Progenitor cell of endocrine pancreas (in vitro differentiated cells): ENCODE measurements at regions not wholly inside any gene's neighbourhood (a gene's known extent, or its start where the extent isn't known, plus 50 kb on each side); places are given as distances from the start of the nearest gene placed in this dataset.

Experiments used
- DNase-seq: peaks from one replicate; pipeline ENCODE4 v3.0.0; 2021; ENCODE audit warnings: low spot score; ENCODE audit not compliant: unreplicated experiment
- H3K27ac Mint-ChIP-seq: 2 replicates; pipeline ENCODE4 v1.8.0; 2021; ENCODE audit warnings: mild to moderate bottlenecking, moderate library complexity, mixed read lengths
- H3K27me3 Mint-ChIP-seq: 2 replicates; pipeline ENCODE4 v1.8.0; 2021; ENCODE audit warnings: mixed read lengths
- H3K36me3 Mint-ChIP-seq: 2 replicates; pipeline ENCODE4 v1.8.0; 2022; ENCODE audit warnings: mixed read lengths; ENCODE audit not compliant: insufficient read depth
- H3K4me1 Mint-ChIP-seq: 2 replicates; pipeline ENCODE4 v1.8.0; 2021; ENCODE audit warnings: low read depth, mixed read lengths
- H3K4me3 Mint-ChIP-seq: 2 replicates; pipeline ENCODE4 v1.8.0; 2021; ENCODE audit warnings: low read depth, mild to moderate bottlenecking, moderate library complexity, mixed read lengths
- H3K9me3 Mint-ChIP-seq: 2 replicates; pipeline ENCODE4 v1.8.0; 2021; ENCODE audit warnings: low read depth, mixed read lengths
- CTCF ChIP-seq: fragments of 200-600 bp; sonication (generic); IDR thresholded peaks from one replicate; pipeline ENCODE4 v1.5.0; 2021; ENCODE audit warnings: antibody characterized with exemption, mild to moderate bottlenecking; ENCODE audit not compliant: unreplicated experiment

- no peak for DNase-seq
- Mint-ChIP-seq H3K4me3 (no peak overlapping the region), H3K27ac (no peak overlapping the region), H3K36me3 (no peaks in the 10 kb centered on the region), H3K27me3 (no peaks in the 10 kb centered on the region), H3K9me3 (peaks cover 27% of the 10 kb centered on the region), H3K4me1 (peaks cover 5% of the 10 kb centered on the region)
- no peak for TF ChIP-seq CTCF
These were observed 174.0 kb upstream of the DAB2 start for GRCh38 chr5:39598661-39599248.

DNA sequence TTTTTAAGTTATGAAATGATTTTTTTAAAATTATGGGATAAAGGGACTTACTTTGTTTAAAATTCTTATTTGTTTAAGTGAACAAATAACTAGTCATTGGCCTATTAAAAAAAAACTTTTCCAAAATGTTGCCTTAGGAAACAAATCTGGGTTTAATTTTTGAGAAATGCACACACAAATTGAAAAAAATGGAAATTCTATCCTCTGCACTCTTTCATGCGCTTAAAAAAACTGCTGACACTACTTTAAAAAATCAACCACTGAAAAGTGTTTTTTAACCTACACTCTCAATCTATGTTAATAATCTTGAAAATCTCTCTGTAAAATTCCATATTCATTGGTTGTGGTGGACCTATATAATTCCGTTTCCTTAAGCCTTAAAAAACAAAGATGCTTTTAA, 163.4 kb upstream of the DAB2 start:
- TF ChIP-seq CTCF, result no peak
- peaks cover 8% of the 10 kb centered on the region for H3K4me1 Mint-ChIP-seq
- no peaks in the 10 kb centered on the region for H3K36me3 Mint-ChIP-seq
- H3K4me3 Mint-ChIP-seq, result no peak overlapping the region
- no peak overlapping the region for H3K27ac Mint-ChIP-seq
- no peak for DNase-seq
- H3K27me3 Mint-ChIP-seq, result no peaks in the 10 kb centered on the region
- no peaks in the 10 kb centered on the region for H3K9me3 Mint-ChIP-seq

- Mint-ChIP-seq H3K4me3 (no peak overlapping the region), H3K27me3 (no peaks in the 10 kb centered on the region), H3K36me3 (no peaks in the 10 kb centered on the region), H3K9me3 (no peaks in the 10 kb centered on the region), H3K27ac (no peak overlapping the region), H3K4me1 (peaks cover 8% of the 10 kb centered on the region)
- DNase-seq, result no peak
- no peak for TF ChIP-seq CTCF
These were observed 162.9 kb upstream of the DAB2 start for GRCh38 chr5:39587675-39588074.

- Mint-ChIP-seq H3K4me1 (peaks cover 8% of the 10 kb centered on the region), H3K27ac (no peak overlapping the region), H3K9me3 (no peaks in the 10 kb centered on the region), H3K27me3 (no peaks in the 10 kb centered on the region), H3K36me3 (no peaks in the 10 kb centered on the region), H3K4me3 (no peak overlapping the region)
- TF ChIP-seq CTCF, result no peak
- no peak for DNase-seq
These were observed 161.4 kb upstream of the DAB2 start for GRCh38 chr5:39586185-39586584.

DNA sequence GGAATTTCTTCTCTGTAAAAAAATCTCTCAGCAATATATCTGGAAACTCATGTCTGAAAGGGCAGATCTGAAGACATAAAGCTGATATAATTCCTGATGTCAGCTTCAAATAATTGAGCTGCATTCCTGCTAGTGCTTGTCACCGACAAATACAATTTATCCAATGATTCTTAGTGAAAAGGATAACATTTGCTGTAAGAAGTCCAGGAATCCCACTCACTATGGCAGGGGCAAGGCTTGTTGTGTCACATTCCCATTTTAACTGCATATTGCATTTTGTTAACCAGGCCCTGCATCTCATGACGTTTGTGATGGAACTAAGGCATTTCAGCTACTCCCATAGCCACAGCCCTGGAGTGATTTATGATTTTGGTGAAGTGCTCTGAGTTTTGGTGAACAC, 160.1 kb upstream of the DAB2 start:
- Mint-ChIP-seq H3K27me3 (no peaks in the 10 kb centered on the region), H3K4me1 (peaks cover 9% of the 10 kb centered on the region), H3K36me3 (no peaks in the 10 kb centered on the region), H3K9me3 (no peaks in the 10 kb centered on the region), H3K4me3 (no peak overlapping the region), H3K27ac (no peak overlapping the region)
- DNase-seq, result no peak
- no peak for TF ChIP-seq CTCF
